H1 (cell line): ENCODE measurements at regions not wholly inside any gene's neighbourhood (a gene's known extent, or its start where the extent isn't known, plus 50 kb on each side); places are given as distances from the start of the nearest gene placed in this dataset.

Source experiments
- BACH1 ChIP-seq: IDR thresholded peaks from 2 replicates; pipeline ENCODE4 v1.6.1; 2012; ENCODE audit warnings: low read length, improper control_type of control experiment
- CTCF ChIP-seq, 3 experiments: IDR thresholded peaks; 1 replicate in 2 of 3; 2 replicates in 1 of 3; pipeline versions ENCODE4 v1.5.1 to v1.6.1; 2011; ENCODE audit warnings: low read length in 3 of 3, mild to moderate bottlenecking in 3 of 3, inconsistent platforms in 2 of 3, low read depth in 1 of 3, moderate library complexity in 1 of 3; ENCODE audit not compliant: insufficient read depth in 1 of 3; ENCODE audit errors: control extremely low read depth in 1 of 3
- TF ChIP-seq, protein P1 (sequence below): IDR thresholded peaks from 2 replicates; pipeline ENCODE4 v1.6.1; 2012; ENCODE audit warnings: inconsistent platforms

- TF ChIP-seq, protein P1, sequence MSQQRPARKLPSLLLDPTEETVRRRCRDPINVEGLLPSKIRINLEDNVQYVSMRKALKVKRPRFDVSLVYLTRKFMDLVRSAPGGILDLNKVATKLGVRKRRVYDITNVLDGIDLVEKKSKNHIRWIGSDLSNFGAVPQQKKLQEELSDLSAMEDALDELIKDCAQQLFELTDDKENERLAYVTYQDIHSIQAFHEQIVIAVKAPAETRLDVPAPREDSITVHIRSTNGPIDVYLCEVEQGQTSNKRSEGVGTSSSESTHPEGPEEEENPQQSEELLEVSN = no peak
- TF ChIP-seq CTCF (IDR thresholded peaks at IDR 0.05; ENCODE audit: control extremely low read depth in 1 of 3, insufficient read depth in 1 of 3, low read depth in 1 of 3, low read length in 3 of 3) (no peak), BACH1 (no peak)
These were observed 351.9 kb downstream of the RPS24 start (continued) for GRCh38 chr10:78385599-78385998.
